ENCODE measurements at regions not wholly inside any gene's neighbourhood (a gene's known extent, or its start where the extent isn't known, plus 50 kb on each side); places are given as distances from the start of the nearest gene placed in this dataset.
"Not testable (repeated sequence)": the region's sequence is repeated elsewhere in the genome, so short reads cannot be mapped to it uniquely, and the experiment has no call there.

DNA sequence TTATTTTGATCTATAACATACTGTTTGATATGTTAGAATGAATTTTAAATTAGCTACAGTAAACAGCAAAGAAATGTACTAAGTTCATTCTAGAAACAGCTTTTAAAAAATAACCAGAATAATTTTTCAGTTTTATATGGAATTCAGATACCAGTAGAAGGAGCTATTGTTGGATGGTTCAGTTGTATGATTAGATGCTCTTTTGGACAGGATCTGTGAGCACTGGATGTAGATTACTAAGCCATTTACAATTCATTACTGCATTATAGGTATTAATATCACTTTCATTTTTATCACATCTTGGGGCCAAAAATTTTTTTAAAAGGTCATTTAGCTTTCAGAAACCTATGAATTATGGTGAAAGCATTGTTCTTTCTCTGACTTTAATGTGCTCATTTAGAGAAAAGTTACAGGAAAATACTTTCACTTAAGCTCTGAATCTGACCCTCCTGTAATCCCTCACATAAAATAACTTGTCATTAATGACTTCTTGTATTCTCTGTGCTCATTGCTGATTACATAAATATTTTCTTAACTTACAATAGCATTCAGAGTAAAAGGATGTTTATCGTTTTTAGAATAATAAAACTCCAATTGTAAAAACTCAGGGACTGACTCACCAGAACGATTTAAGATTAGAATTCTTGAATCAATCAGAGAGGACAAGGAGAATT is 750.2 kb downstream of the SLC4A3 start:
- no peak for DNase-seq

DNA sequence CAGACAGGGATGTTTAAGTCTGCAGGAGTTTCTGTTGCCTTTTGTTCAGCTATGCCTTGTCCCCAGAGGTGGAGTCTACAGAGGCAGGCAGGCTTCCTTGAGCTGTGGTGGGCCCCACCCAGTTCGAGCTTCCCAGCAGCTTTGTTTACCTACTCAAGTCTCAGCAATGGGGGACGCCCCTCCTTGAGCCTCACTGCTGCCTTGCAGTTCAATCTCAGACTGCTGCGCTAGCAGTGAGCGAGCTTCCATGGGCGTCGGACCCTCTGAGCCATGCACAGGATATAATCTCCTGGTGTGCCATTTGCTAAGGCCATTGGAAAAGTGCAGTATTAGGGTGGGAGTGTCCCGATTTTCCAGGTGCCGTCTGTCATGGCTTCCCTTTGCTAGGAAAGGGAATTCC is 760.3 kb downstream of the SLC4A3 start:
- DNase-seq, result not testable (repeated sequence)

DNA sequence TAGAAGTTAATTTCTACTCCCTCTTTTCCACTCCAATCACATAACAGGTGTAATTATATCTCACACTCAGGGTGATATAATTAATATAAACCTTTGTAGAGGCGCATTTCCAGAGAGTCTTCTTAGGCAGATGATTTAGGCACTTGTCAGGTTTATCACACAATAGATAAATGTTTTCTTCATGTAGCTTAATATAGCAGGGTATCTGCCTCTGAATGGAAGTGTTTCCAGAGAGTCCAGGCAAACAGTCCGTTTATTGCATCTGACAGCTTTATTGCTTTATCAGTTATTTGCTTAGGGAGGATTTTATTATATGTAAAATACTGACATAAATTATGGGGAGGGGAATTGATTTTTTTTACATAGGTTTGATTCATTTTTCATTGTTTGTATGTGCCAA is 766.3 kb downstream of the SLC4A3 start:
- DNase-seq, result no peak

DNA sequence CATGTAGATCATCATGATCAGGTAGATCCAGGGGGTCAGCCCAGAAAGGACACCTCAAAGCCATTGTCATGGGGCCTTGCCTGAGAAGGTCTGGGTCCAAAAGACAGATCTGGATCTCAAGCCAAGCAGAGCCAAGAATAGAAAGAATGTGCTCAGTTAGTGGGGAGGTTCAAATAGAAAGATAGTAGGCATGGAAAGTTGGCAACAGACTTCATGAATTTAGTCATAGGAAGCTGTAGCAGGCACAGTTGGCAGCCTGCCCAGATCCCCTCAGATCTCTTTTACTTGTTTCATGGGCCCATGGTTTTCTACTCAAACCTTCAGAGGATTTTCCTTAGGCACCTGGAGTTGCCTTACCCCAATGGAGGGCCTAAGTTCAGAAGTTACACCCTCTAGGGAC is 767.0 kb downstream of the SLC4A3 start:
- no peak for DNase-seq

DNA sequence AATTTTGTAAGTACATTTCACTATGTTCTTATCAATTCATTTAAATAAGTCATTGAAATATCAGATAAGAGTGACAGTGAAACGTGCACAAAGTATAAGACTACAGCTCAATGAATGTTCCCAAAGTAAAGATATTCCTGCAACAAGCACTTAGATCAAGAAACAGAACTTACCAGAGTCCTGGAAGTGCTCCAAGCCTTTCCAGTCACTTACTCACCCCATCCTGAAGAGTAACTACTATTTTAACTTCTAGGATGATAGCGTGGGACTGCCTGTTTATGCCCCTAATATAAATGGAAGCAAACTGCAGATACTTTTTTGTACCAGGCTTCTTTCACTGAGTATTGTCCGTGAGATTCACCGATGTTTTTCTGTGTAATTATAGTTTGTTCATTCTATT is 768.9 kb downstream of the SLC4A3 start:
- DNase-seq, result no peak

DNA sequence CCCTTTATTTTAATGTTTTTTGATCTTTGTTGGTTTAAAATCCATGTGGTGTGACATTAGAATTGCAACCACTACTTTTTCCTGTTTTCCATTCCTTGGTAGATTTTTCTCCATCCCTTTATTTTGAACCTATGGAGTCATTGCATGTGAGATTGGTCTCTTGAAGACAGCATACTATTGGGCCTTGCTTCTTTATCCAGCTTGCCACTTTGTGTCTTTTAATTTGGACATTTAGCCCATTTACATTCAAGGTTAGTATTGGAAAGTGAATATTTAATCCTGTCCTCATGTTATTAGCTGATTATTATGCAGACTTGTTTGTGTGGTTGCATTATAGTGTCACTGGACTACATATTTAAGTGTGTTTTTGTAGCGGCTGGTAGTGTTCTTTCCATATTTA is 782.9 kb downstream of the SLC4A3 start:
- no peak for DNase-seq

DNA sequence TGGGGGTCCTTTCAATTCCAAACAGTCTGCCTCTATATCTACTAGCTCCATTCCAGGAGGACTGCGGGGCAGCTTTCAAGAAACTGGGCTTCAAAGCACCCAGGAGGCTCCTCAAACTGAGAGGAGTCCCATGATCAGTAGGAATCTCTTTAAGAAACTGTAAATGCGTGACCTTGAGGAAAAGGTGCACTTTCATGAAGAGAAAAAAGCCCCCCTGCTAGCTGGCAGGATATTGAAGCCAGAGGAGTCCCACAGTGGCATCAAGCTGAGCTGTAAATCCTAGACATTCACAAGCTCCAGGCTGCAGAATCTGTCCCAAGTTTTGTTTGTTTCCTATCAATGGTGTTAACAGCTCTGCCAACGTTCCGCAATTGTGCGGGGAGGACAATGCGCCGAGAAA is 790.1 kb downstream of the SLC4A3 start:
- no peak for DNase-seq

DNA sequence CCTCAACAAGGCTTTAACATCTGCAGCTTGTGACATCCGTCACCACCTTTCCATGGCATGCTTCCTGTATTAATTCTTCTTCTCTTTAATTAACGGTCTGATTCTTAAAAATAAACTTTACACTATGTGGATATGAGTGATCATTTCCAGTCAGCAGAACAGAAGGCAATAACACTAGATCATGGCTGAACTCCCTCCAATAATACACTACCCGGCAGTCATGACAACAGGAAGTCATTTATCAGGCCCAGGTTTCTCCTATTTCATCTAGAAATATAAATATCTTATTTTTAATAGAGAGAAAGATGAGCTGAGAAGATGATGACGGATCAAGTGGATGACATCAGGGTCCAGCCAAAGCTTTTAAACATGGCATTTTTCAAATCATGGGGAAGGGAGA is 792.2 kb downstream of the SLC4A3 start:
- DNase-seq, result no peak

DNA sequence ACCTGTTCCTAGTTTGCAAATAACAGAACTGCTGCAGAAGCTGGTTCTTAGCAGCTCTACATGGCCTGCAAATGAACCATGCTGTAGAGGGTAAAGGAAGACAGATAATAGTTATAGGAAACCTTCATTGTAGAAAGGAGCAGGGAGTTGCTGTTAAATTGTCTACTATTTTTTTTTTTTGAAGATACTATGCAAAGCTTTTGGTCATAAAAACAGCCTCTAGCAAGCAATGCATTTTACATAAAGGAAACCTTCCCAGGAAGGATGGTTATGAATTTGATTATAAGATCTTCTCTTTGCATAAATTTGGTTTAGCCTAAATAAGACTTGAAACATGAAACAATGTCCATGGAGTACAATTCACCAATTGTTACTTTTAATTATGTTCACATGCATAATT is 793.4 kb downstream of the SLC4A3 start:
- DNase-seq, result no peak

DNA sequence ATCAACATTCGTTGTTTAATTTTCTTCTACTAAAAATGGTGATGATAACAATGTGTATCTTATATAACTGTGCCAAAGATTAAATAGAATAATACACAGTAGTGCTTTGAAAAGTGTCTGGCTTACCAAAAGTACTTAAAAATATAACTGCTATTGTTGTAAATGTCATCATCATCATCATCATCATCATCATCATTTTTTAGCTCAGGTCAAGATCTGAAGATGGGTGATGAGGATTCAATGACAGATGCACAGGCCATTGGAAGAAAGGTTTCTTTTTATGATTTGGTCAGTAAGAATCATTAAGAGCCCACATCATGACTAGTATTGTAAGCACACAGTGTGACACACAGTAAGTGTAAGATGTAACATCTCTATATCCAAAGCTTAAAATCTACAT is 795.2 kb downstream of the SLC4A3 start:
- DNase-seq, result no peak

DNA sequence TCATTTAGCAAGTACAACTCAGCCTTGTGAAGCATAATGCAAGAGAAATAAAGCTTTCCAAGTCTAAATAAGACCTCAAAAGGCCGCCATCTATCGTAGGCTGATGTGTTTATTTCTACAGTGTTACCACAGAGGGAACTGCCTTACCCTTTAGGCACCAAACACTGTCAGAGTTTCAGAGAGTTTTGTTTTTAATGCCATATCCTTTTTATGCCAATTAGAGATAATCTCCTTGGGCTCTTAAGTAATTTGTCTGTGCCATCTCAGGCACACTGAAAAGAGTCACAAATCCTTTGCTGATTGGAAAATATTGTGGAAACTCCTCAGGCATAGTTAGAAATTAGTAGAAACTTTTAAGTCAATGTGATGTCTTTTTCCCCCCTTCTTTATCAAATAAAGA is 797.1 kb downstream of the SLC4A3 start:
- no peak for DNase-seq

DNA sequence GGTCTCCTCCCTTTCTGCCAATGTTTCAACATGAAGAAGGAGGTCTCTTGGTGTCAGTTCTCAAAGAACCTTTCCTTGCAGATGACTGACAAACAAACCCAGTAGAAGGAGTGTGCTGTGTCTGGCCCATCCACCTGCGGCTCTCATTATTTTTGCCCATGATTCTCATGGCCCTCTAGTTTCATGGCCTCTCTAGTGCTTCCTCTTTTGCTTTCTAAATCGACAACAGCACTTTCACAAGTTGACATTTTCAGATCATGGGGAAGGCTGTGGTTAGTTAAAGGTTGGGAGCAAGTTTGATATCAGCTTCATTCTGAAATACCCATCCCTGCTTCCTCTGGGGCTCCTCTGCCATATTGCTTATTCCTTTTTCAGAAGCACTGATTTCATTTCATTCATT is 805.2 kb downstream of the SLC4A3 start:
- no peak for DNase-seq

DNA sequence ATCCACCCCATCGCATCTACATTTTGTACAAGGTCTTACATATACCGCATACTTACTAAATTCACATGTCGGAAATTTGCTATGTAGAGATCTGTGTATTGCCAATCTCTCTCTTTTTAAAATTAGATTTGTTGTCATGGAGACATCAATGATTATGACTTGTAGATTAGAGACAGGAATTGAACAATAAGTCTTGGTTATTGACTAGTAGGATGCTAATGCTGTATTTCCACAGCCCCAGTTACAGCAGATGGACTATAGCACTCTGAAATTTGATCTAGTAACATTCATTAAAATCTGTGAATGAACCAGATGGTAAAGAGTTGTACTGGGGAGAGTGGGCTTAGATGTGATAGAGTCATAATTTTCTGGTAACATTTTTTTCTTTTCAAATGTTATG is 805.7 kb downstream of the SLC4A3 start:
- no peak for DNase-seq

DNA sequence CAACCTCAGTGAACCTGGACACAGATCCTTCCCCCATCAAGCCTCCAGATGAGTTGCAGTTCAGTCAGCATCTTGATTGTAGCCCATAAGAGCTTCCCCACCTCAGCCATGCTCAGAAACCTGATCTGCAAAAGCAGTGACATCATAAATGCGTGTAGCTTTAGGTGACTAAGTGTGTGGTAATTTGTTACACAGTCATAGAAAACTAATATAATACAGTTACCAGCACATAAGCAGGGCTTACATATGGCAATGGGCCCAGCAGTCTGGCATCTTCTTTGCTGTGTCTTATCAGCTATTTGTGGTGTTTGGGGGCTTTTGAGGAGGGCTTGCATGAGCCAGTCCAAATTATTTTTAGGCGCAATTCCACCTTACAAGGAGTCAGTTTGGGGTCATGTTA is 807.0 kb downstream of the SLC4A3 start:
- DNase-seq, result no peak

DNA sequence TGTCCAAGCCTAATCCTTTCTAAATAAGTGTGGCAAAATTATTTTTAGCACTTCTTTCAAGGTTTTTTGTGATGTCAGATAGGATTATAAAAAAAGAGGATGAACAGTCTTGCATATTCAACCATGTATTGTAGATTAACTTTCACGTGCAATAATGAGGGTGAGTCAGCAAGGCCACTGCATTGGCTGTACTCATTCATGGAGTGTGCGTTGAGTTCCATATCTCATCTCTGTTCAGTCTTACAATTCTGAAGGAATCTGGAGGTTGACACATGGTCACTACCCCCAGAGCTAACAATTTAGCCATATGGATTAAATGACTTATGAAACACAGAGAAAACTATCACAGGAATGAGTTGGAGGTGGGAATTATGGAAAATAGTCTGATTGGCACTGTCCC is 810.5 kb downstream of the SLC4A3 start:
- DNase-seq, result no peak

DNA sequence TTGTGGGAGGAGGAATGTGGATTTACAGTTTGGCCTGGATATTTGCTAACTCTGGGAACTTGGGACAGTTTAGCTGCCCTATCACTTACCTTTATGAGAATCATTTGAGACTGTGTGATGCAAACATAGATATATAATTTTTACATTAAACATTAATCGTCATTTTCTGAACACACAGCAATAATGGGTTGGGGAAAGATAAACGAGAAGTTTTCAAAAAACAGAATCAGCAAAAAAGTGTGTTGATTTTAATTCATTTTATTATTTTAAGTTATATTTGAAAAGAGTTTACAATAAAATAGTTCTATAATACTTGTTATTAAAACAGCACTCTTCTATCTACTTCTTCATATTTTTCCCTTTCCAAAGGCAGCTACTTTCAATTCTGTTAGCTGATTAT is 813.3 kb downstream of the SLC4A3 start:
- DNase-seq, result no peak

DNA sequence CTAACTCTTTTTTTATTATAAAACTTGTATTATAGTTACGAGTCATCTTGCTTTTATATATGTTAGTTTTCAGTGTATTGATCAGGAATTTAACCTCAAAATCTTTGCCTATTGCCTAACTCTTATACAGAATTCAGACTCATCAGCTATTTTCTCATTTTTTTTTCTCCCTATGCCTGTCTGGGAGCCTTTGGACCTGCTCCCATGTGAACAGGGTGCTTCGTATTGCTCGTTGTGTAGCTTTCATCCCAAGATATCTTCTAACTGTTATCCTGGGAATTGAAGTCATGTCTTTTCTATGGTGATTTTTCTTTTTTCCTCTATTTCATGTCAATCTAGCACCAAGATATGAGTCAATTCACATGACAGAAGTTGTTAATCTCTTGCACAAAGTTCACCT is 814.0 kb downstream of the SLC4A3 start:
- DNase-seq, result no peak

DNA sequence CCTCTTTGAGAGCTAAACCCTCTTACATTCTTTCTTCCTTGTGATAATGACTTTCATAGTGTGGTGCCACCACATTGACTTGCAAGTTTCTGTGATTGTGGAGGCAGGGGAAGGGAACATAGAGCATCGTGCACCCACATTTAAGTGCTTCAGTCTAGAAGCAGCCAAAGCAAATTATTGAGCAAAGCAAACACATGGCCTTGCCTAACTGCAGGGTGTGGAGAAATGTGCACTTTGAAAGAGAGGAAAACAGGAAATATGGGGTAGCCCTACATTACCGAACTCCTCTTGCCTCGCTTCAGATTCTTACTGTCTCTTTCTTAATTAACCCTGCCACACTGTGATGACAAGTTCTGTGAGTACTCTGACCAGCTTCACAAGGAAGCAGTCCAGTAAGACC is 814.6 kb downstream of the SLC4A3 start:
- DNase-seq, result no peak

DNA sequence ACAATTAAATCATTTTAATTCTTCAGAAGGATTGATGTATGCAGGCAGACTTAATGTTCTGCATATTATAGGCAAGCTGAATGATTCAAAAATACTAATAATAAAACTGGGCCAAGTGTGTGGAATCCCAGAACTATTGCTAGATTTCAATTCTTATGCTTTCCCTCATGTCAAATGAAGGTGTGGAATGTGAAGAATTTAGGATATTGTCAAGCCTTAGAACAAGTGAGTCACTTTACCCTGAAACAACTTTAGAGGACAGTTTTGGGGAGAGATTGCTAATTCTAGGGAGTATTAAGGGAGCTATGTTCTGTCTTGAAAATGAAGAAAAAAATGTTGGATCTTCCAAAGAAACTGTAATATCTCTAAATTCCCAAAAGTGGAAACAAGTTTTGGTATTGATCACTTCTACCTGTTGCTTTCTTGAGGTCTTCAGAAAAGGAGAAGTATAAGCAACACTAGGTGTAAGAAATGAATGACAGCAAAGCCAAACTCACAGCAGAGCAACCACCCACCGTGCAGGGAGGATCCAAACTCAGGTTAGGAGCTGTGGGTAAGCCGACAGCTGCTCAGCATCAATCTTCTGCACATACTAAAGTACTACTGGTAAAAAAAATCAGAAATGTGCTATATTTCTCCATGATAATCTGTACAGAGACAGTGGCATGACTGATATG is 818.1 kb downstream of the SLC4A3 start:
- no peak for DNase-seq

DNA sequence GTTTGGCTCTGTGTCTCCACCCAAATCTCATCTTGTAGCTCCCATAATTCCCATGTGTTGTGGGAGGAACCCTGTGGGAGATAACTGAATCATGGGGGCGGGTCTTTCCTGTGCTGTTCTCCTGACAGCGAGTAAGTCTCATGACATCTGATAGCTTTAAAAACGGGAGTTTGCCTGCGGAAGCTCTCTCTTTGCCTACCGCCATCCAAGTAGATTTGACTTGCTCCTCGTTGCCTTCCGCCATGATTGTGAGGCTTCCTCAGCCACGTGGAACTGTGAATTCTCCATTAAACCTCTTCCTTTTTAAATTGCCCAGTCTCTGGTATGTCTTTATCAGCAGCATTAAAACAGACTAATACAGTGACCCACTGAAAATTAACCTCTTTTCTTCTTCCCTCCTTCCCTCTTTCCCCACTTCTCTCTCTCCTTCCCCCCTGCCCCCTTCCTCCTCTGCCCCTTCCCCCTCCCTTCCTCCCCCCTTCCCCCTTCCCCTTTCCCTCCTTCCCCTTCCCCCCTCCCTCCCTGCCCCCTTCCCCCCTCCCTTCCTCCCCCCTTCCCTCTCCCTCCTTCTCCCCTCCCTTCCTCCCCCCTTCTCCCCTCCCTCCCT is 818.8 kb downstream of the SLC4A3 start:
- DNase-seq, result no peak

DNA sequence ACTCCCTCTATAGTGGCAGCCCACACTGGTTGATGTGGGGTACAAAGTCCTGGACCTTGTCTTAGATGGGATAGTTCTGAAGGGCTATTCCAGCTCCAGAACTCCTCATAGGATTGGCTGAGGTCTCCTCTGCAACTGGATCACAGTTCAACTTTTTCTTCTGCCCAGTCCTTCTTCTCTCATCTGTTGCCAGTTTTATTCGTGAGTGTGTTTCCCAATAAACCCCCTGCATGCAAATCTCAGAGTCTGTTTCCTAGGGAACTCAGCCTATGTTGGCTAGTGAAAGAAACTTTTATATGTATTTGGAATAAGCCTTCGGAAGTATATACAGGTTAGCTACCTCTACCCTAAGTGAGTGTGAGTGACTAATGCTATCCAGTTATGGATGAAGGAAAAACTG is 823.4 kb downstream of the SLC4A3 start:
- no peak for DNase-seq

DNA sequence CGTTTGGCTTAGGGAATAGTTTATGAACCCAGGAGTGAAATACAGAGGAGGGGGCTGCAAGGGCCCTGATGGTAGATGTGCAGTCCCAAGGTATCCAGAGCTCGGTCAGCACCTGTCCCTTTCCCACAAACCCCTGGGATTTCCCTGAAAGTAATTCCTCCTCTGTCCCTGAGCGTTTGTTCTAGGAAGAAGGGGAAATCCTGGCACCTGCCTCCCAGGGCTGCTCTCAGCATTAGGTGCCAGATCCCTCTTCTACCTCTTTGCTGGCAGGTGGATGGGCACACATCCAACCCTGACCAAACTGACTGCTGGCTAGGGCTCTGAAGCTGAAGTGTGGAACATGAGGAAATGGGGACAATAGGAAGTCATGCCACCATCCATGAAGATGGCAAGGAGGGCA is 824.0 kb downstream of the SLC4A3 start:
- DNase-seq, result no peak

DNA sequence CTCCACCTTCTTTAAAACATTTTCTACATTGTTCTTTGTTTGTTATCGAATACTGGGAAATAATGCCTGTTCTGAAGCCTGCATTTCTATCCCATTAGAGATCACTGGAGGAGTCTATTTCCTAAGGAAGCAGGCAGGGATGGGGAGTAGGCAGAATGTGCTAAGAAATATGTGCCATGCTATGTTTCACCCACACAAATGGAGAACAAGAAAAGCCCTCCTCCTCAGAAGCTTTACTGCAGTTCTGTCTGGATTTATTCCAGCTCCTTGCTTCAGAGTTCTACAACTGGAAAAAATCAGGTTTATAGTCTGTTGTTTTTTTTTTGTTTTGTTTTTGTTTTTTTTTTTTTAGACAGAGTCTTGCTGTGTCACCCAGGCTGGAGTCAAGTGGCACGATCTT is 825.1 kb downstream of the SLC4A3 start:
- no peak for DNase-seq

DNA sequence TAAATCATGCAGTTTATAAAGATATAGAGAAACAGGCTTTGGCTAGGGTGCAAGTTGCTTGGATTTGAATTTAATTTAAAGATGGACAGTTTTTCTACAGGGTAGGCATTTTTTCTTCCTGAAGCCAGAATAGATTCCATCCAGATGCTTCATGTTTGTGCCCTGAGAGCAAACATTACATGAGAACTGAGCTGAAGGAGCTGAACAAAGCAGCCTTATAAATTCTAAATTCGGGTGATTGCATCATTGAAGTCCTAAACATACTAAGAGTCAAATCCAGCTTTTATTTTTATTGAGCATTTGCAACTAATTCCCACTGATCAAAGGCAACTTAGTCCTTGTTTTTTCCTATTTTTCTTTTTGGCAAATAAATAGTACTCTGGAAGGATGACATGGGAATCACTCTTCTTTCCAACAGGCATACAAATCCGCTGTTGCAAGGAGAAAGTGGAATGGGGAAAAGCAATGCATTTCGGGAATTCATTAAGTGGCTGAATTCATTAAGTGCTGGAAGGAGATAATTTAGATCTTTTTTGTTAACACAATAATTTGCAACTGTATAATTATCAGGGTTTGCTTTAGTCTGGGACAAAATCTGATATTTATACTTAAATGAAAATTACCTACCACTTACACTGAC is 828.0 kb downstream of the SLC4A3 start:
- DNase-seq, result no peak

All from inflammatory macrophage treated with lipopolysaccharide for 4 hours (primary cell).